GM10248 (cell line): ENCODE measurements at regions not wholly inside any gene's neighbourhood (a gene's known extent, or its start where the extent isn't known, plus 50 kb on each side); places are given as distances from the start of the nearest gene placed in this dataset.

Experiments used
- CTCF ChIA-PET: fragments of 300-600 bp; sonication (Branson Sonifier 250); formaldehyde crosslinking; extraction: SDS; loops from one replicate; lab custom pipeline; 2021; ENCODE audit warnings: antibody characterized with exemption; lab: Yijun Ruan, JAX
- POLR2A ChIA-PET: fragments of 350-650 bp; sonication (Branson Sonifier 250); formaldehyde crosslinking; extraction: SDS; loops from one replicate; lab custom pipeline; 2020; ENCODE audit warnings: antibody characterized with exemption; lab: Yijun Ruan, JAX
- DNase-seq: peaks from one replicate; pipeline ENCODE4 v3.0.0; 2012; ENCODE audit errors: extremely low spot score
- TF ChIP-seq, protein P1 (sequence below): IDR thresholded peaks from 2 replicates; pipeline ENCODE4 v1.5.1; 2012; ENCODE audit warnings: mild to moderate bottlenecking, low read depth; ENCODE audit errors: extremely low read depth, missing control alignments, control extremely low read depth

DNA sequence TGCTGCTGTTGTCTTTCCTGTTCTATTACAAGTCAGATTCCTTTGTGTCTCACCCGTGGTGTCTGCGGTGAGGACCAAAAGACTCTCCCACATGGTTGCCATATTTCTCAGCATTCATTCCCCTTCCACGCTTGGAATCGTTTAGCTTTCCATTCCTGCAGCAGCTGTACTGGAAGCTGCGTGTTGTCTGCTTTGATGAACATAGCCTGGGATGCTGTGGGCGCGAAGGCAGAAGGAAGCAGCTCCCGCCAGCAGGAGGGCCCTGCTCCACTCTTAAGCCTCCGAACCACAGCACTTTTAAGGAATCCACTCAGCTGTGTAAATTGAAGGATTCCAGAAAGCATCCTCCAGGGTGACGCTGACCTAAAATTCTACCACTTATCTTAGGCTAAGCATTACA lies 303.6 kb upstream of the PITRM1 start:
- CTCF ChIA-PET, result no interaction called here
- DNase-seq, result no peak
- TF ChIP-seq, protein P1, sequence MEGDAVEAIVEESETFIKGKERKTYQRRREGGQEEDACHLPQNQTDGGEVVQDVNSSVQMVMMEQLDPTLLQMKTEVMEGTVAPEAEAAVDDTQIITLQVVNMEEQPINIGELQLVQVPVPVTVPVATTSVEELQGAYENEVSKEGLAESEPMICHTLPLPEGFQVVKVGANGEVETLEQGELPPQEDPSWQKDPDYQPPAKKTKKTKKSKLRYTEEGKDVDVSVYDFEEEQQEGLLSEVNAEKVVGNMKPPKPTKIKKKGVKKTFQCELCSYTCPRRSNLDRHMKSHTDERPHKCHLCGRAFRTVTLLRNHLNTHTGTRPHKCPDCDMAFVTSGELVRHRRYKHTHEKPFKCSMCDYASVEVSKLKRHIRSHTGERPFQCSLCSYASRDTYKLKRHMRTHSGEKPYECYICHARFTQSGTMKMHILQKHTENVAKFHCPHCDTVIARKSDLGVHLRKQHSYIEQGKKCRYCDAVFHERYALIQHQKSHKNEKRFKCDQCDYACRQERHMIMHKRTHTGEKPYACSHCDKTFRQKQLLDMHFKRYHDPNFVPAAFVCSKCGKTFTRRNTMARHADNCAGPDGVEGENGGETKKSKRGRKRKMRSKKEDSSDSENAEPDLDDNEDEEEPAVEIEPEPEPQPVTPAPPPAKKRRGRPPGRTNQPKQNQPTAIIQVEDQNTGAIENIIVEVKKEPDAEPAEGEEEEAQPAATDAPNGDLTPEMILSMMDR, result no peak
- POLR2A ChIA-PET, result no interaction called here

GRCh38 chr10:3475367-3475766 lies 302.8 kb upstream of the PITRM1 start:
- DNase-seq, result no peak
- ChIA-PET POLR2A (no interaction called here), CTCF (no interaction called here)
- TF ChIP-seq, protein P1, result no peak

- no peak for DNase-seq
- TF ChIP-seq, protein P1, result no peak
- CTCF ChIA-PET, result no interaction called here
- POLR2A ChIA-PET, result no interaction called here
These were observed 301.7 kb upstream of the PITRM1 start for GRCh38 chr10:3474266-3474665.

- CTCF ChIA-PET, result interaction anchor here (0.7 to 1.2 kb wide), 3 partner anchors 11 to 40 kb away, joined by 3 to 4 read pairs (median 3); no protein-coding TSS in a partner anchor
- POLR2A ChIA-PET, result no interaction called here
- DNase-seq, result no peak
- TF ChIP-seq, protein P1, result no peak
These were observed 300.7 kb upstream of the PITRM1 start for GRCh38 chr10:3473271-3473670.

GRCh38 chr10:3472287-3473051 lies 299.9 kb upstream of the PITRM1 start:
- TF ChIP-seq, protein P1, result no peak
- CTCF ChIA-PET, result interaction anchor here (0.7 to 1.2 kb wide), 3 partner anchors 10 to 41 kb away, joined by 3 to 4 read pairs (median 3); no protein-coding TSS in a partner anchor
- DNase-seq, result no peak
- POLR2A ChIA-PET, result interaction anchor here (0.7 kb wide), 1 partner anchor 121 kb away, joined by 3 read pairs; no protein-coding TSS in a partner anchor

GRCh38 chr10:3471927-3472286 lies 299.3 kb upstream of the PITRM1 start:
- ChIA-PET CTCF (no interaction called here), POLR2A (no interaction called here)
- TF ChIP-seq, protein P1, result no peak
- no peak for DNase-seq
